ENCODE measurements at regions not wholly inside any gene's neighbourhood (a gene's known extent, or its start where the extent isn't known, plus 50 kb on each side); places are given as distances from the start of the nearest gene placed in this dataset.

GRCh38 chr6:37560737-37561103 lies 61.0 kb upstream of the CCDC167 start:
- DNase-seq (ENCODE audit: insufficient read length, low spot score) (no peak), FAIRE-seq (no peak)
- no peak for TF ChIP-seq CTCF (IDR thresholded peaks at IDR 0.05; ENCODE audit: insufficient read depth, missing control alignments)

GRCh38 chr6:37559501-37559900 lies 59.8 kb upstream of the CCDC167 start:
- DNase-seq (ENCODE audit: insufficient read length, low spot score) (no peak), FAIRE-seq (no peak)
- no peak for TF ChIP-seq CTCF (IDR thresholded peaks at IDR 0.05; ENCODE audit: insufficient read depth, missing control alignments)

- FAIRE-seq = no peak
- DNase-seq (ENCODE audit: insufficient read length, low spot score) = no peak
- no peak for TF ChIP-seq CTCF (IDR thresholded peaks at IDR 0.05; ENCODE audit: insufficient read depth, missing control alignments)
Observed at GRCh38 chr6:37559050-37559449, 59.4 kb upstream of the CCDC167 start.

- DNase-seq (ENCODE audit: insufficient read length, low spot score) (no peak), FAIRE-seq (no peak)
- no peak for TF ChIP-seq CTCF (IDR thresholded peaks at IDR 0.05; ENCODE audit: insufficient read depth, missing control alignments)
Observed at GRCh38 chr6:37558646-37559045, 59.0 kb upstream of the CCDC167 start.

GRCh38 chr6:37558168-37558567 lies 58.5 kb upstream of the CCDC167 start:
- no peak for TF ChIP-seq CTCF (IDR thresholded peaks at IDR 0.05; ENCODE audit: insufficient read depth, missing control alignments)
- DNase-seq (ENCODE audit: insufficient read length, low spot score) (no peak), FAIRE-seq (no peak)

GRCh38 chr6:37557645-37558114 lies 58.0 kb upstream of the CCDC167 start:
- DNase-seq (ENCODE audit: insufficient read length, low spot score) = peak; percentile 76
- FAIRE-seq = peak; percentile 6
- TF ChIP-seq CTCF (IDR thresholded peaks at IDR 0.05; ENCODE audit: insufficient read depth, missing control alignments) = no peak

- no peak for FAIRE-seq
- no peak for DNase-seq (ENCODE audit: insufficient read length, low spot score)
- no peak for TF ChIP-seq CTCF (IDR thresholded peaks at IDR 0.05; ENCODE audit: insufficient read depth, missing control alignments)
Observed at GRCh38 chr6:37556881-37557644, 57.4 kb upstream of the CCDC167 start.

Measured in D721Med (cell line).